Posterior vena cava (tissue), 2 donors: ENCODE measurements at regions not wholly inside any gene's neighbourhood (a gene's known extent, or its start where the extent isn't known, plus 50 kb on each side); places are given as distances from the start of the nearest gene placed in this dataset.

Source experiments
- DNase-seq: peaks from one replicate; pipeline ENCODE4 v3.0.0-alpha.2; 2020; ENCODE audit warnings: low spot score
- intact Hi-C, 2 donors: fragments of 100-400 bp; cut with DNase I; formaldehyde crosslinking; loops; one replicate each; pipeline versions ENCODE4 v1.14.1 to v1.14.2; 2022 to 2023
- donor health status: DM: yes; HTN: yes; CAD: no.
- donor health status: DM: yes; HTN: yes; CAD: no.

- no peak for DNase-seq
- intact Hi-C loops: no loop called here
These were observed 105.3 kb downstream of the SLC6A15 start for GRCh38 chr12:84807249-84807648.

- intact Hi-C loops: no loop called here
- no peak for DNase-seq
These were observed 107.1 kb downstream of the SLC6A15 start for GRCh38 chr12:84805474-84805858.

GRCh38 chr12:84804691-84805473 lies 107.7 kb downstream of the SLC6A15 start:
- no peak for DNase-seq
- intact Hi-C loops: no loop called here

- no peak for DNase-seq
- intact Hi-C loops: no loop called here
These were observed 108.9 kb downstream of the SLC6A15 start for GRCh38 chr12:84803661-84804060.

- intact Hi-C loops: no loop called here
These were observed 110.4 kb downstream of the SLC6A15 start for GRCh38 chr12:84802161-84802560.

GRCh38 chr12:84793558-84794367 lies 118.8 kb downstream of the SLC6A15 start:
- DNase-seq: no peak
- intact Hi-C loops: no loop called here

More at GRCh38 chr12:84802161-84802560, 110.4 kb downstream of the SLC6A15 start:
- DNase-seq: no peak

GRCh38 chr12:84791444-84791843 lies 121.2 kb downstream of the SLC6A15 start:
- intact Hi-C loops: no loop called here
- DNase-seq: no peak

- no peak for DNase-seq
- intact Hi-C loops: no loop called here
These were observed 123.4 kb downstream of the SLC6A15 start for GRCh38 chr12:84789184-84789583.

- intact Hi-C loops: no loop called here
- no peak for DNase-seq
These were observed 125.3 kb downstream of the SLC6A15 start for GRCh38 chr12:84787253-84787652.

GRCh38 chr12:84786622-84787021 lies 126.0 kb downstream of the SLC6A15 start:
- intact Hi-C loops: no loop called here
- no peak for DNase-seq

GRCh38 chr12:84785951-84786350 lies 126.6 kb downstream of the SLC6A15 start:
- no peak for DNase-seq
- intact Hi-C loops: no loop called here

GRCh38 chr12:84785281-84785680 lies 127.3 kb downstream of the SLC6A15 start:
- DNase-seq: no peak
- intact Hi-C loops: no loop called here

GRCh38 chr12:84779169-84779568 lies 133.4 kb downstream of the SLC6A15 start:
- no peak for DNase-seq
- intact Hi-C loops: no loop called here

GRCh38 chr12:84772281-84772680 lies 140.3 kb downstream of the SLC6A15 start:
- intact Hi-C loops: no loop called here
- DNase-seq: no peak

- DNase-seq: no peak
- intact Hi-C loops: no loop called here
These were observed 145.5 kb downstream of the SLC6A15 start for GRCh38 chr12:84767079-84767478.

- intact Hi-C loops: no loop called here
- no peak for DNase-seq
These were observed 146.2 kb downstream of the SLC6A15 start for GRCh38 chr12:84766375-84766774.

GRCh38 chr12:84764001-84764400 lies 148.6 kb downstream of the SLC6A15 start:
- intact Hi-C loops: no loop called here
- no peak for DNase-seq

- no peak for DNase-seq
- intact Hi-C loops: no loop called here
These were observed 149.5 kb downstream of the SLC6A15 start for GRCh38 chr12:84763107-84763506.

- no peak for DNase-seq
These were observed 152.3 kb downstream of the SLC6A15 start for GRCh38 chr12:84760091-84760865.

GRCh38 chr12:84757978-84758377 lies 154.6 kb downstream of the SLC6A15 start:
- no peak for DNase-seq
- intact Hi-C loops: no loop called here

More at GRCh38 chr12:84760091-84760865, 152.3 kb downstream of the SLC6A15 start:
- intact Hi-C loops: no loop called here
